GM18502 (cell line): ENCODE measurements at regions not wholly inside any gene's neighbourhood (a gene's known extent, or its start where the extent isn't known, plus 50 kb on each side); places are given as distances from the start of the nearest gene placed in this dataset.

Experiments
- ATAC-seq: cut with Tn5 transposase; IDR thresholded peaks from one replicate; pipeline ENCODE4 v1.9.1; 2021; ENCODE audit warnings: mild to moderate bottlenecking; ENCODE audit not compliant: unreplicated experiment, poor library complexity

DNA sequence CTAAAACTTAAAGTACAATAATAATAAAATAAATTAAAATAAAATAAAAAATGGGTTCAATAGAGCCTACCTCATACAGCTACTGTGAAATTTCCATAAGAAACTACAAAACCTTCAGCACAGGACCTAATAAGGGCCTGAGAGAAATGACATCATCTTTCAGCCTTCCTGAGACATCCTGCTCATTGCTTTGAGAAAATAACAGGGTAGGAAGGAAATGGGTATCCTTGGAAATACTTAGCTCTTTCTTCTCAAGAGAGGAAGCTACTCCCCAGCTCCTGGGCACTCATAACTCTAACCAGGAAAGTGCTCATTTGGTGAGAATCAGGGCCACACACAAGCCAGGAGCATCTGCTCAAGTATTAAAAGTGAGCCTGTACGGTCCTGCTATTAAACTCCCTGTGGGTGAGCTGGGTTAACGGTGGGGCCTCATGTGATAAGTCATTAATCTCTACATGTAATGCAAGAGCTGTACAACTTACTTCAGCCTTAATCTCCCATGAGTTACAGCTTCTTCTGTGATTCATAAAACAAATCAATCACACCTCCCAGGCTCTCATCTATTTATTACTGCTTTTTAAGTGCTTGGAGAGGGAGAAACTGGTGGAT, 141.4 kb downstream of the MAFB start:
- no peak for ATAC-seq

- ATAC-seq, result no peak
Observed at GRCh38 chr20:40545478-40545877, 143.6 kb downstream of the MAFB start.

DNA sequence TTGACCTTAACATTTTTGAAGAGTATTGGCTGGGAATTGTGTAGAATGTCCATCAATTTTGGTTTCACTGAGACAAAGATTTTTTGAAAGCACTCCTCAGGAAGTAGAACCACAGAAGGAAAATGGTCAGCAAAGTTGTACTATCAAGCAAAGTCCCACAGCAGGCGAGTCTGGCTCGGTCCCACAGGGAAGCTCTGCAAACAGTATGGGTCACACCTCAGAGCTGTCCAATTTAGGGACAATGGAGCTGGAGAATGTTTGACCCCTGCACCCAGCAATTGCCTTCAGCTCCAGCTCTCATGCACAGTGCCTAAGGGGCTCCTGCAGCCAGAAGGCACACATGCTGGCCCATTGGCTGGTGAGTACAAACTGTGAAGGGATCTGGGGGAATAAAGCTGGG, 147.0 kb downstream of the MAFB start:
- ATAC-seq, result no peak

- ATAC-seq, result no peak
Observed at GRCh38 chr20:40540166-40540565, 148.9 kb downstream of the MAFB start.

- no peak for ATAC-seq
Observed at GRCh38 chr20:40538131-40538530, 150.9 kb downstream of the MAFB start.

DNA sequence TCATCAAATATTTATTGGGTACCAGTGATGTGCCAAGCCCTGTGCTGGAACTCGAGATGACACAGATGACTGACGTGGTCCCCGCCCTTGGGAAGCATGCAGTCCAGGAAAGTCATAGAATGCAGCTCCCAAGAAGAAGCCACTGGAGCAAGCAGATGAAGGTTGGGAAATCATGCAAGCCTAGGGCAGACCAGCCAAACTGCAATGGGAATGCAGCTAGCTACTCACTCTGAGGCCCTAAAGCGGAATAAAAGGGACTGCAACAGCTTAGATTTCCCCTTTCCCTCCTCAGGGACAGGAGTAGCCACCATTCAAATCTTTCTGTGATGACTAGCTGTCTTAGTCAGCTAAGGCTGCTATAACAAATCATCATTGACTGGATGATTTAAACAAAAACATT, 152.2 kb downstream of the MAFB start:
- no peak for ATAC-seq

GRCh38 chr20:40535816-40536215, 153.2 kb downstream of the MAFB start:
- ATAC-seq, result no peak

- no peak for ATAC-seq
Observed at GRCh38 chr20:40532103-40532502, 156.9 kb downstream of the MAFB start.

- ATAC-seq, result no peak
Observed at GRCh38 chr20:40525351-40525750, 163.7 kb downstream of the MAFB start.

DNA sequence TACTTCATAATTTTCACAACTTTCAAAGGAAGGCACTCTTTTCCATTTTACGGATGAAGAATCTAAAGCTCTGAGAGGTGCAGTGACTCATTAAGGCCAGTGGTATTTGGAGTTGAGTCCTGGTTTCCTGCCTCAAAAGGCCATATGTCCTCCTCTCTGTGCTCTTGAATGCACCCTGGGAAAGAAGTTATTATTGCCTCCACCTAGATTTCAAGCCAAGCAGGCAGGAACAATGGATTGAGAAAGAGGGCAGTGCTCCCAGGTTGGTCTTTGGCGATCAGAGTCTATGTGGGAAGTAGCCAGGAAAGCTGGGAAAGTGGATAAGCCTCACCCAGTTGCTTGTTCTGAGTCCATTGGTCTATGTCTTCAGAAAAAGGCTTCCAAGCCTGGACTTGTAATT, 165.0 kb downstream of the MAFB start:
- ATAC-seq, result no peak

DNA sequence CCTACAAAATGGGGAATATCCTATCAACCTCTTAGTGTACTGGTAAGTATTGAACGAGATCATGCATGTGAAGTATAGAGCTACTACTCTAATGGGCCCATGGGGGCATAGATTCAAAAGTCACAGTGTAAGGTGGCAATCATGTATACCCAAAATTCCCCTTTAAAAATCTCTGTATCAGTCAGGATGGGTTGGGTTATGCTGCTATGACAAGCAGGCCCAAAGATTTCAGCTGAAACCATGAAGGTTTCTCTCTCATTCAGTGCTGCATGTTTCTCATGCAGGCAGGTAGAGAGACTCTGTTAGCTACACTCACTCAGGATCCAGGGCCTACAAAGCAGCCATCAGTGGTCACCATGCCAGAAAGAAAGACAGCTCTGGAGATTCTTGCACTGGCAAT, 166.6 kb downstream of the MAFB start:
- no peak for ATAC-seq

GRCh38 chr20:40521962-40522361, 167.1 kb downstream of the MAFB start:
- no peak for ATAC-seq

- no peak for ATAC-seq
Observed at GRCh38 chr20:40519918-40520317, 169.1 kb downstream of the MAFB start.

GRCh38 chr20:40512994-40513393, 176.0 kb downstream of the MAFB start:
- no peak for ATAC-seq

DNA sequence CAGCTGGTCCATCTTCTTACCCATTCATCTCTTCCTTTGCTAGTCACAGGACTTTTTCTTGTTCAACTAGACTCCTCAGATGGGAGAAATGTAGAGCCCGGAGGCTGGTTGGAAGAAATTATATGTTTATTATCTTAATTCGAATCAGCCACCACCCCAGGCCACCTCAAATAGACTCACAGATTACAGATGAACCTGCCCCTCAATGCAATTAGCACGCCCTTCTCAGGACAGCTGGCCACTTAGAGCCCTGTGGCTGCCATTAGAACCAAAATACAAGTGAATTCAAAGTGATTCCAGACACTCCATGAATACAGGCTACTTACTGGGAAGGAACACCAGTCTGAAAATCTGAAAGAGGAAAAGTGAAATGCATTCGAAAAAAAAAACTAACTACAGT, 176.4 kb downstream of the MAFB start:
- ATAC-seq, result no peak

DNA sequence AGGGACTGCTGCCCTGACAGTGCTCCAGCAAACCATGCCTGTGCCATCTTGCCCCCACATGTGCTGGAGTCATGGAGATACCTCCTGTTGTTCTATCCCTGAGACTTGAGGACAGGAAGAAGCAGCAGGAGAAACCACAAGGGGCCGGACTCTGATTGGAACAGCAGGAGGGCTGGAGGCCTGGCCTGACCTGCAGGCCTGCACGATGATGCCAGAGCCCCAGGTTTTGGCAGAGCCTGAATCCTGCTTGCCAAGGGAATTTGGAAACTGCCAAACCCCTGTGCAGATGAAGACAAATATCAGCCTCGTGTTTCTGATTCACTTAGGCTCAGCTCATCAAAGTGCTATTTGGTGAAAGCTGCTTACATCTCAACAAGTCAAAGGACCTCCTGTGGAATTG, 177.6 kb downstream of the MAFB start:
- no peak for ATAC-seq

GRCh38 chr20:40510622-40511021, 178.4 kb downstream of the MAFB start:
- ATAC-seq, result no peak

- ATAC-seq, result no peak
Observed at GRCh38 chr20:40508821-40509220, 180.2 kb downstream of the MAFB start.

DNA sequence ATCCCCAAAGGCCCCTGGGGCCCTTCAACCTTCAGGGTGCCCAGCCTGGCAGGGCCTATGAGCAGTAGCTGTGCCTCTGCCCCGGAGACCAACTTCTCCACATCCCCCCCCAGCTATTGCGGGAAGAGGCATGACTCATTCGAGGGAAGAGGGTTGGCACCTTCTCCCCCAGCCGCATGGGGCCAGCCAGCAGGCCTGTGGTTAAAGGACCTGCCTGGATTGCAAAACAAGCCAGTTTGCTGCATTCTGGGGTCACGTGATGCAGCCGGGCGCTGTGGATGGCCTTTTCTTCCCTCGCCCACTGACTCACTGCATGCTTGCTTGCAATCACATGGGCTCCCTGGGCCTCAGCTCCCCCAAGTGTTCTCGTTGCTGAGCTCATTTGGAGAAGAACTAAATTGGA, 182.5 kb downstream of the MAFB start:
- no peak for ATAC-seq

GRCh38 chr20:40503119-40503518, 185.9 kb downstream of the MAFB start:
- no peak for ATAC-seq

DNA sequence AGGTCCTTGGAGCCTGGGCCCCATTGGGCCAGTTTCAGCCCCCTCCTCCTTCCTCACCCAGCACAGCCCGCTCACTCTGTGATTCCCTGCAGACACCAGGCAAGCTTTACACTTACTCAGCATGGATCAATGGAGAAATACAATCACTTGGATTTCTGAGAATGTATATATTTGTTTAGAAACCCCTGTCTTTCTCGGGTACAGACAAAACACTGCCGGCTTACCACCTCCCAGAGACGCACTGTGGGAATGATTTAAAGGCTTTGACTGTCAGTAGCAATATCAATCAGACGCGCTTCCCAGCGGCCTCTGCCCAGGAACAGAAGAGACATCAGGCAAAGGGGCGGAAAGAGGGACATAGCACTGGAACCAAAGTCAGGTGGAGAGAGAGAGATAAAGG, 186.5 kb downstream of the MAFB start:
- no peak for ATAC-seq

DNA sequence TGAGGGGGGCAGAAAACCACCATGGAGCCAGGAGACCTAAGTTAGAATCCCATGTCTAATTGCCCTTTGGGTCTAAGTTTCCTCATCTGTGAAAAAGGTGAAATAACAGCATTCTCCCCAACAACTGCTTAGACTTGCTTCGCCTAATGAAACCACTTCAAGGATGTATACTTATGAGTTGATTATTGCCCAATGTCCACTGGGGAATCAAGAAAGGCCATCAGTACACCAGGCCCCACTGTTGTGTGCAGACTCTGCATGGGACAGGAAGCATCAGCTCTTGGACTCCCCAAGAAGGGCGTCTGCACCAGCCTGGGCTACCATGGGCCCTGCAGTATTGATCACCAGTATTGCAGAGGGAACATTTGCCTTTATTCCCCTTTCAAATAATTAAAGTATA, 189.6 kb downstream of the MAFB start:
- no peak for ATAC-seq
